GM19240 (cell line): ENCODE measurements at regions not wholly inside any gene's neighbourhood (a gene's known extent, or its start where the extent isn't known, plus 50 kb on each side); places are given as distances from the start of the nearest gene placed in this dataset.

Source experiments
- DNase-seq: peaks from one replicate; pipeline ENCODE4 v3.0.0; 2011; ENCODE audit warnings: low spot score; ENCODE audit not compliant: insufficient read length

DNA sequence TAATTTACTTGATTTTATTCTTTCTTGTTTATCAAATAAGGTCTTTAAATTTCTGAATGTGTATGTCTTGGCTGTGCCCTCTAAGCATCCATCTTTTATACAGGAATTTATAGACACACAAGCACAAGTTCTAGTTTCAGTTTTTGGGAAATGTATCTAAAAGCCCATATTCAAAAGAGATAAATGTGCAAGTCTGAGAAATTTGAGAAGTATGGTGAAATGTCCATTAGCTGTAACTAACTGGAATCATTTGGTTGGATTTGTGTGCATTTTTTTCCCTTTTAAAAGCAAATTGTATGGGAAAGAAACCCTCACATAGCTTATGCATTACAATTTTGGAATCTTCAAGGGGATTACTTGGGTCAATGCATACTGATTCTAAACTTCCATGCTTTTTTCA is 532.0 kb downstream of the KLF5 start:
- no peak for DNase-seq

DNA sequence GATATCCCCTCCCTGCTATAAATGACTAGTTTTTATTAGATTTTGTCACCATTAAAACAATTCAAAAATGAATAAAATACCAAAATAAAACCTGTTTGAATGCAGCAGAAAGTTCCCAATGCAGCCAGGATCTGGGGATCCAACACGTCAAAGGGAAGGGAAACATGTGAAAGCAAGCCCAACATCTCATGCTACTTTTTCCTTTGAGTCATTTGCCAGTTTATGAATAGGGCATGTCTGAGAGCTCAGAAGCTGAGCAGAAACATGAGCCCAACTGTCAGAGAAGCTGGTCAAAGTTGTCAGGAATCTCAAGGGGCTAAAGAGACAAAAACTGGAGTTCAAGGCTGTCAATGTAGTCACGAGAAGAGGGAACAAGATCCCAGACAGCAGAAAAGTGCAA is 526.4 kb downstream of the KLF5 start:
- DNase-seq: no peak

DNA sequence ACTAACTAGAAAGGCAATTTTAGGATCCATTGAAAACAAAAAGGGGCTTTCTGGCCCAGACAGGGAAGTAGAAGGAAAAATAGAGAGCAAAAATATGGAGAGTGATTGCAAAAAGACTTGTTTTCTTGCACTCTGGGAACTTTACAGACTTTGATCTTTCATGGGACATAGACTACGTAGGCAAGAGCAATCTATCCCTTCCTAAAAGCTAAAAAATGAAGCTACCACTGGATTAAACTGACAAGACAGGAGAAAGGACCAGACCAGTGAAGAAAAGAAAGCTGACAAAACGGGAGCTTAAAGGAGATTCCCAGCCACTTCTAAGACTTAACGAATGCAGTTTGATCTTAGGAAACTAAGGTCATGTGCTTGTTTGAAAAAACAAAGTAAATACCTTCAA is 524.5 kb downstream of the KLF5 start:
- no peak for DNase-seq

DNA sequence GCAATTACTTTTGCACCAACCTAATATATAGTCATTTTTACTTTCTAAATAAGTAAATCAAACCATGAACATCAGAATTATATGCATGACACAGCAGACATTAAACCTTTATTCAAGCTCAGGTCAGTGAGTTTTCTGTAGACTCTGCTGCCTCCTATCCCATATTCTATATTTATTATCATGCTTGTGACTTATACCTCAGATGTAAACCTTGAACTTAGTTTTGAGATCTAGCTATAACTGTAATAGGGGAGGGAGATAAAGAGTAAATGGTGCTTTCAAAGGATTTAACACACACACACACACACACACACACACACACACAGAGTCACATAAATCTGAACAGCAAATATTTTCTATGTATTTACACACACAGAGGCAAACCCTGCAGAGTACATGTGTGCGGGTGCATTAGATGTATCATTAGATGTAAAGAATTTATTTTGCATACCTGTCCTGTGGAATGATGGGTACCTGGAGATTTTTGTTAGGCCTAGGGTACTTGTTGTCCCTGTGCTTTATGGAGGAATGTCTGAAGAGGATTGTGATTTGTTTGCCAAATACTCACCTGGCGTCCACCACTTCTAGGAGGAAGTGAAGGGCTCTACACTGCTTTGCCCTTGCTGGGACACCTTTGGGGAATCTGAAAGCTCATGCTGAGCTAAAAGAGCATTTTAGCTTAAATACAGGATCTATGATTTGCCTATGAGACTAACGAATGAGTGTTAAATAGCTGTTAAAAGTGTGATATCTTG is 521.9 kb downstream of the KLF5 start:
- DNase-seq: no peak

DNA sequence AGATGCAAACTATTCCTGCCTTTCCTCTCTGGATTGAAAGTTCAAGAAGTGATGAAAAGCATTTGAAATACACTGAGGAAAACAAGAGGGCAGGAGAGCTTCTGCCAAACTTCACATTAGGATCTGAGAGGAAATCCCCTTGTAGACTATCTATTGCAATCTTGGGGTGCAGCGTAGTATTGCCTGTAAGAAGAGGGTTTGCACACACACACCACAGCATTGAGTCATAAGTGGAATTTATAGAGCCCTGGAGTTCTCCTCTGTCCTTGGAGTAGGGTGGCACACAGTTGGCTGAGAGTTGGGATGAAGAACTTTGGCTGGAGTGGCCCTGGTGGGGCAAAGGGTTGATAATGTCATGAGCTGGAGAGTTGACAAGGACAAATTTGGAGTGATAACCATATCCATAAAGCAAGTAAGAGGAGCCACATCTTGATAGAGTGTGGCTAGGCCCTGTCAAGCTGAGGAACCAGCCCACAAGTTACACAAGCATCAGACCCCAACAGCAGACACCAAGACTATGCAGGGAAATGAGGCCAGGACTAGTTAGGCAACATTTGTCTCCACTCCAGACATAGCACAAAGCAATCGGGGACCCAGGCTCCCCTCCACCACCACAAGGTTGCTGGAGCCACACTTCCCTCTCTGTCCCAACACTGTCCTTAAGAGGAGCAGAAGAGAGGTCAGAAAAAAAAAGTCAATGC is 520.9 kb downstream of the KLF5 start:
- no peak for DNase-seq

DNA sequence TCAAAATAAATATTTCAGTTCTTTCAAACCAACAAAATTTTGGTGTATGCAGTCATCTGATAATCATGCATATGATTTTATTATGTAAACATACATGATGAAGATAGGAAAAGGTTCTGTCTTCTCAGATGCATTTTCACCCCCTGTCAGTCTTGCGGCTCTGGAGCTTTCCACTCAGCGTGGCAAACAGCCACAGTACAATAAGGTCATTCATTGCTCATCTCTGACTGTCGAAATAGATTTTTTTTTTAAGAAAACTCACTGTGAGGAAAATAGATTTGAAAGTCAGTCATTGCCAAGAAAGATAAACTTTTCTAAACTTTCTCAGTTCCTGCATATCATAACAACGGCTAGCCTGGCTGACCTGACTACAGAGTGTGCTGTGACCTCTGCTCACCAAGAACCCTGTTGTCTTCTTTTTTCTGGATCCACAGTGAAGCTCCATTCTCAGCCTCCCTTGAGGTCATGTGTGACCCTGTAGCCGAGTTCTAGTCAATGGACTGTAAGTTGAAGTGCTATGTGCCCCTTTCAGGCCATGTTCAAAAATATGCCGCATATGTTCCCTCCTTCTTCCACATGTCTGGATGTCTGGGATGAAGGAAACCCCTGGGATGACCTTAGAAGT is 519.6 kb downstream of the KLF5 start:
- DNase-seq: no peak

DNA sequence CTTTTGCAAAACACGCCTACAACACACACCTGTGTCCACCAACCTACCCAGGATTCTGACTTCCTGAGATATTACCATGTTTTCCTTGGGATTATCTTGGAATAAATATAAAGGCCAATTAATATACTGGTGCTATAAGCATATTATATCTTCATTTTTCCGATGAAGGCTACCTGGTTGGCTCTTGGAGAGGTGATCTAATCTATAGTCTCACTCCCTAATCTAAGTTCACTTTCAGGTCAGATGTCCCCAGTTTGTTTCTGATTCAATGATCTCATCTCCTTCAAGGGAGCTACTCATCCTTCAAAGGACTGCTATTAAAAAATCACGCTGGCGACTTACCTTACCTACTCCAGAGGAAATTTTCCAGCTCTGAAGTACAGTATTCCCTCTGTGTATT is 517.5 kb downstream of the KLF5 start:
- no peak for DNase-seq

DNA sequence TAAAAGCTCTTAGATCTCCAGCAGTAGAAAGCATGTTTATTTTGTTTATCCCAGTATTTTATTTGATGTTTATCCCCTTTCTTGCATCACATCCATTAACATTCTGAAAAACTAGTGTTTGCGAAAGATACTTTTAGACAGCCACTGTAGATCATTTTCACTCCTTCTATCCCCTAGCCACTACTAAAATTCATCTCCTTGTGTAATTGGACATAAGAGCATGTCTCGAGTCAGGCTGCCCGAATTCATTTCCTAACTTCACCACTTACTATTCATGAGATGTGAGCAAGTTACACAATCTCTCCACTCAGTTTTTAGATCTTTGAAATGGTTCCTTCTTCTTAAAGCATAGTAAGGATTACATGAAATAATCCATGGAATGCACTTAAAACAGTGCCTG is 514.0 kb downstream of the KLF5 start:
- DNase-seq: no peak

DNA sequence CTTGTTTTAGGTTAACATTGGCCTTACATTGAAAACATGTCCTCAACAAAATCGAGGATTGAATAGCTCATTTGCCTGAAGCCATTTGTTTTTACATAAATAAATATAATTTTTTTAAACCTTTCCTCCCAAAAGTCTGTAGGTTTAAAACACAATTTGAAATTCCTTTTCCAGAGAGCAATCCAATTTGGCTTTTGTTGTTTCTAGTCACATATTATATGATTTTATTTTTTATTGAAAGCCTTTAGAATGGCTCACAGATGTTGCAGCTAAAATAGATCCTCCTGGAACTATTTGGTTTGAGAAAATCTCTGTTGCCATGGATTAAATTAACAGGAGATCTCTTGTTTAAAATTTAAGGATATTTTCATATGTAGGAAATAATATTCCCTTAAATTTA is 512.6 kb downstream of the KLF5 start:
- no peak for DNase-seq

DNA sequence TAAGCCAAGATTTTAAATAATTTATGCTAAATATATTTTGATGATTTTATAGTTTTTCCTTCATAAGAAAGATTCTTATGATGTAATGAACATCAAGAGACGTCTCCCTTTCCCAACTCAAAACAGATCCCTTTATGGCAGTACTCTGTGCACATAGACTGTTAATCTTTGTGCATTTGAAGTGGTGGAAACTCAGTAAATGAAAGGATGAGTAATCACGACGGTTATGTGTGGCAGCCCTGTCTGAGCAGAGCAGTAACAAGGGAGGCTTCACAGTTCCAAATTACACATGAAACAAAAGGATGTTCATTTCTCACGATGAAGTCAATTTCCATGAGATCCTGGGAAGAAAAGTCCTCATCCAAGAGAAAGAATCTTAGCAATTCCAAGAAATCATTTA is 498.1 kb downstream of the KLF5 start:
- DNase-seq: no peak

DNA sequence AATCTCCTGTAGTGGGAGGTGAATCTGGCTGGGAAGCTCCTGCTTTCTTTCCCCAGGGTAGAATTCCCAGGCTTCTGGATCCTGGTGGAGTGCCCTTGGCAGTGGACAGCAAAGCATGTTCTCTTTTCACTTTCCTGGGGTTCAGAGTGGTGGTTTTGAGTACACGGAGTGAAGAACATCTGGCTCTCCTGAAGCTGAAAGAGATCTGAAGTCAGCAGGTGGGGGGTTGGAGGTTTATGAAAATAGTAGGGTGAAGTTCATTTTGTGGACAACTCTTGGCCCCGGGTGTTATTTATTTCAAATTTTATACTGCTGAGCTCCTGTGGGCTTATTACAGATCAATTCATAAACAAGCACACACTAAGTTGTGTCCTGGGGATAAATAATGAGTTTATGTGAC is 497.3 kb downstream of the KLF5 start:
- no peak for DNase-seq

DNA sequence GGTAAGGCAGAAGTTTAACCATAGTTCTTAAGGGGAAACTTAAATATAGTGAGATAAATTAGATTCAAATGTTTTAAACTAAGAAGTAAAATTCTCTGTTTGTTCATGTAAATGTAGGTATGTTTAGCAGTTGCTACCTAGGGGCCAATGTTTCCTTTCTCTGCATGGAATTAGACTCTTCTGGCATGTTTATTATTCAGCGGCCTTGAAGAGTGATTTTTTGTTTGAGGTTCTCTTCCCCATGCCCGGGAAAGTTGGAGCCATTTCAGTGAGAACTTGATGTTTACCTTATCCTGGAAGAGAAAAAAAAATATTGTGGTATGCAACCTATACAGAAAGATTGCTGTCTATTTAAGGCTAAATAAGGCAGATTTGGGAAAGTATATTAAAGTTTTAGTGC is 492.9 kb downstream of the KLF5 start:
- DNase-seq: no peak

DNA sequence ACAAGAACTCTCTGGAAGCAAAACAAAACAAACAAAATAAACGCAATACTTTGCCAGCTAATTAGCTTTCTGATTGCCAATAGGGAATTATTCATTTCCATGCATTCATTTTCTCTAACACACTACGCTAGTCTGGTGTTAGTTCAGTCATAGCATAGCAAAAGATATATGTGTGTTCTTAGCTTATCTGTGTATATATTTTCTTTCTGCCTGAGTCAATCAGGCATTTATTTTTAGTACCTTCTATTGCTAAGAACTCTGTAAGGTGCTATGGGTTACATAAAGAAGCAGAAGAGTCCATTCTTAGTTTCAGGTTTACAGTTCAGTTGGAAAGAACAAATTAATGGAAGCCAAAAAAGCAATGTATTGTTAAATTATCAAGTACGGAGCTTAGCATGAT is 490.9 kb downstream of the KLF5 start:
- DNase-seq: no peak

DNA sequence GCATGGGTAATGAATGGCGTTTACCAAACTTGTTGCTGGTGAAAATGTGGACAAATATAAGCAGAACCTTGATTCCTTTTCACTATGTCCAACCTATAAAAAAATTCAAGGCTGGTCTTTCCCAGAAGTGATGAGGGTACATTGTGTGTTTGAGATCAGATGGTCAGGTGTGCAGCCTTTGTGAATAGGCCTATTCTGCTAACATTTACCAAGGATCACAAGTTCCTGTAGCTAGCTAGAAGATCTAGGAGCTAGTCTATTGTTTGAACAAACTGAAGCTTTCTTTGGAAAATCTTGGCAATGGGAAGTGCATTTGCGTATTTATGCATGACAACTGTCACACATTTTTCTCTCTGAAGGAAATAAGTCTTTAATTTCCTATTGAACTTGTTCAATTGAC is 489.6 kb downstream of the KLF5 start:
- DNase-seq: no peak

DNA sequence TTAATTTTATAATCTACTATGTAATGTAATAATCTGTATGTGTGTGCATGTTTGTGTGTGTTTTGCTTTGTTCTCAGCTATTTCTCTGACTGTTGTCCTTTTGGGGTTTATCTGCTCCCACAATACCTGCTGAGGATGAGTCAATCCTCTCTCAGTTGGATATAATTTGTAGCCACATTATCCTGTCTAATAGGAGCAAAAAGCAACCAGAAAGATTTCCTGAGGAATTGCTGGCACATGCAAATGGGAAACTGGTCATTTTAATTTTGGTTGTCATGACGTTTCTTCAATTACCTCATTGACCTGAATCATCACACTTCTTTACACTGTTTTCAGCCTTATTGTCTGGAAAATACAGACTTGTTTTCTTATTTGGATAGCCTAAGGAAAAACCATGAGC is 488.4 kb downstream of the KLF5 start:
- DNase-seq: no peak

DNA sequence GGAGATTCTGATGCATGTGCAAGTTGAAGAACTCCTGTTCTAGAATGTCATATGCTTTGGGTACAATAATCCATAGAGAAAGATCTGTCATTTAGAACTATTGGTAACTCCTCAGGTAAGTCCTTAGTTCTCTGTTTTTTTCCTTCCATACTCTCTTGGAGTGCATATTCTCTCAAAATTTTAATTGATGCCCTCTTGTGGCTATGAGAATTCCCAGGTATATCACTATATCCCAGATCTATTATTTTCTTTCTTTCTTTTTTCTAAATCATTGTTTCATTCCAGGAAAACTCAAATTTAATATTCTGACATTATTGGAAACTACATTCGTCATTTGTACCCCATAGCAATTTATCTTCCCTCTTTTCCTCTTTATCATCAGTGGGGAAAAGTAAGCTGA is 485.4 kb downstream of the KLF5 start:
- no peak for DNase-seq

DNA sequence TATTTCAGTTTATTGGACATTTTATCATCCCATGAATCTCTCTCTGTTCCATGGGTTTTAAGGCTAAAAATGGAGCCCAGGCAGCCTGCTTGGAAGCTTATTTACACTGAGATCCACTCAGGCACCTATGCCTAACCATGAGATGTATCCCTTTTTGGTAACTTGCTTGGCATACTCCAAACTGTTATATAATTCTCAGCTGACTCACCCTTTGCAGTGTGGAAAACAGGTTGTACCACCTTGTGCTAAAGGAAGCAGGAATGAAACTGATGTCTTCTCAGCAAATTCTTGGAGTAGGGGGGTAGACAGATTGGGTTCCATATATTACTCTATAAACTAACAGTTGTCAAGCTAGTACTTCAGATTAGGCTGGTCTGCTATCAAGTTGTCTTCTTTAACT is 483.6 kb downstream of the KLF5 start:
- DNase-seq: no peak

DNA sequence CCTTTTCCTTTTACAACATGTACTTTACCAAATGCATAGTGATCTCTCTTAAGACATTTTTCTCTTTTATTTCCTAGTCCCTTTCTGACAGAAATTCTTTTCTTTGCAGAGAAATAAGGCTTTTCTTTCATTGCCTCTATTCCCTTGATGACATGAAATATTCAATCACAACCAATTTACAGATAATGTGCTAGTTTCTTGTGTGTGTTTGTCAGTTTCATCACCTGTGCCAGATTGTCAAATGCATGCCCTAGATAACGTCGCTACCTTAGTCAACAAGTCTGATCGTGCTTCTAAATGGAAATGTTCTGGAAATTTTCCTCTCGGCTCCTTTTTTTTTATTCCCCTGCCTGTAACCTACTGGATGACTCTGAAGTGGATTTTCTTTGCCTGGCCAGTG is 478.1 kb downstream of the KLF5 start:
- DNase-seq: no peak

DNA sequence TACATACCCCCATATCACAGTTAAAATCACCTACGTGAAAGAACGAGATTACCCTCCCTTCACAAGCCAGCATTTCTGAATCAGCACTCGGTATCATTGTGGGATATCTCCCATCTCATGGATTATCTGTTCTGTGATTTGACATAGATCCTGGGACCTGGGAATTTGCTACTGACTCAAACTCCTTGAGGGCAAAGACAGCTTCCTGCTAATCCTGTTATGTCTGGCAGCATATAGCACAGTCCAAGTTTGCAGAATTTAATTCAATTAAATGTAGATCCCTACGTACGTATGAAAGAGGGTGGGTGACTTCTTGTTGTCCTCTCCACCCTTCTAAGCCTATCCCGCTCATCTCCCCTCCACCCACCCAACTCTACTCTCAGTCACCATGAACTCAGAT is 476.5 kb downstream of the KLF5 start:
- DNase-seq: no peak

DNA sequence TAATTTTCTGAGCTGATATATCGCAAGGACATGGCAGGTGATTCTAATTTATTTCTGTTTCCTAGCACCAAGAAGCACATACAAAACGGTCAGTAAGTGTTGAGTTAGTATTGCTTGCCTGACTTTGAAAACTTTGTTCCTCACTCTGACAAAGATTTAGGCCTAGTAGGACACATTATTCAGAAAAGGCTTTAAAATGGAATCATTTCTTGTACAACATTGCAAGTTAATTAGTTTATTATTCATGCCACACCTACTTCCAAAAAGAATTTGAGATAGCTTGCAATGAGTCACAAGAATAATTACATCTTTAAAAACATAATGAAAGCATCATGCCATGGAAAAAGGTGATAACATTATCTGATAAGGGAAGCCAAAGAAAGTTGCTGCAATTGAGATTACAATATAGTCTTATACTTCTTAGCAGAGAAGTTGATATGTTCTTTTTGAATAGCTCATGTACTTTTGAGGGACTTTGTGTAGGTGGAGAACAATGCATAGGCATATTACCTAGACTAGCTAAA is 474.2 kb downstream of the KLF5 start:
- DNase-seq: no peak

DNA sequence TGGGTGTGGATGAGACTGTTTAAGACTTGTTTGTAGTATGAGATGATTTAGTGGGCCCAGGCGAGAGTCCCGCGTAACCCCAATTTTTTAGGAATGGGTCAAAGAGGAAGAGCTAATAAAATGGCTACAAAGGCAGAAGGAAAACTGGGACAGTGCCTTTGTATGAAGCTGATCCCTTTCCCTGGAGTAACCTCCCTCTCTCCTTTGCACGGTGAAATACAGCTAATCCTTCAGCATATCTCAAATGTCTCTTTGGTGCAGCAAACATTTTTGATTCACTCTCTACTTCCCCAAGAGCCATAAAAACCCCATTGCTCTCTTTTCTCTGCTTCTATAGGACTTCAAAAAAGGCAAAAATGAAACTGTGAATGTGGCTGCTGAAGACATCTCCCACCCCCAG is 473.8 kb downstream of the KLF5 start:
- DNase-seq: no peak

DNA sequence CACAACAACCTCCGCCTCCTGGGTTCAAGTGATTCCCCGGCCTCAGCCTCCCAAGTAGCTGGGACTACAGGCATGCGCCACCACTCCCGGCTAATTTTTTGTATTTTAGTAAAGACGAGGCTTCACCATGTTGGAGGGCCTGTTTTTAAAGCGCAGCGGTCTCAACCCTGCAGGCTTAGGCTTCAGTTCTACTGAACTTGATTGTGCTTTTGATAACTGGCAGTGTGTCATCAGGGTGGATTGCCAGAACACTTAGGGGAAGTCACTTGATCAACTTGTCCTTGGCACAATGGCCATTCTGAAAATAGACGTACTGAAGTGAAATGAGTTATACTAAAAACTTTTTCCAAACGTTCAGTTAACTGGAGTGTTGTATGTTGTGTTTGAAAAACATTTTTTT is 472.2 kb downstream of the KLF5 start:
- no peak for DNase-seq

DNA sequence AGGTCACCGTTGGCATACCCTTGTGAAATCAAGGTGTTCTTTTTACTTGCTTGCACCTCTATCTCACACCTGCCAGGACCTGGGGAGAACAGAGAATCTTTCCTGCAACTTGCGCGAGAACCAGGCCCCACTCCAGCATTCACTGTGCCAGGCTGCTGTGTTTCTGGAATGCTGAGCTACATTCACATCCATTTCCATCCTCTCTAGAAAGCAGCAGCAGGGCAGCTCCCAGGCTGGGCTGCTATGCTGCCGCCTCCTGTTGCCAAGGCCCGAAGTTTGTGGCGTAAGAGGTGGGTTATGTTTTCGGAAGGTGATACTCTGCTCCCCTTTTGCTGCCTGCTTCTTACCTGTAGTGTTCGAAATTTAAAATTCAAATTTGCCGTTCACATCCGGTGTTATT is 464.1 kb downstream of the KLF5 start:
- no peak for DNase-seq
